ENCODE measurements at regions not wholly inside any gene's neighbourhood (a gene's known extent, or its start where the extent isn't known, plus 50 kb on each side); places are given as distances from the start of the nearest gene placed in this dataset.
"Not testable (repeated sequence)": the region's sequence is repeated elsewhere in the genome, so short reads cannot be mapped to it uniquely, and the experiment has no call there.

- H3K27me3 ChIP-seq (ENCODE audit: insufficient read depth, poor library complexity, severe bottlenecking); H3K4me3 ChIP-seq (ENCODE audit: severe bottlenecking); H3K36me3 ChIP-seq (ENCODE audit: low read depth); DNase-seq (ENCODE audit: low spot score); H3K9me3 ChIP-seq (ENCODE audit: severe bottlenecking); H3K4me1 ChIP-seq (ENCODE audit: insufficient read depth, poor library complexity, severe bottlenecking); ATAC-seq (ENCODE audit: low read depth); H3K27ac ChIP-seq (ENCODE audit: poor library complexity, severe bottlenecking): not testable (repeated sequence)
These were observed 61.2 kb upstream of the MINDY3 start for GRCh38 chr10:15921423-15921945.

- H3K36me3 ChIP-seq (ENCODE audit: low read depth) = no peaks in the 10 kb centered on the region
These were observed 71.1 kb upstream of the MINDY3 start for GRCh38 chr10:15931376-15931775.

GRCh38 chr10:15939543-15939942 is 79.2 kb upstream of the MINDY3 start:
- H3K4me3 ChIP-seq (ENCODE audit: severe bottlenecking); H3K4me1 ChIP-seq (ENCODE audit: insufficient read depth, poor library complexity, severe bottlenecking); ATAC-seq (ENCODE audit: low read depth); H3K36me3 ChIP-seq (ENCODE audit: low read depth); H3K27ac ChIP-seq (ENCODE audit: poor library complexity, severe bottlenecking); DNase-seq (ENCODE audit: low spot score); H3K9me3 ChIP-seq (ENCODE audit: severe bottlenecking); H3K27me3 ChIP-seq (ENCODE audit: insufficient read depth, poor library complexity, severe bottlenecking): not testable (repeated sequence)

More at GRCh38 chr10:15931376-15931775, 71.1 kb upstream of the MINDY3 start:
- ATAC-seq (ENCODE audit: low read depth) = no peak
- no peak for DNase-seq (ENCODE audit: low spot score)
- Histone ChIP-seq H3K27me3 (ENCODE audit: insufficient read depth, poor library complexity, severe bottlenecking) (no peaks in the 10 kb centered on the region), H3K9me3 (ENCODE audit: severe bottlenecking) (peaks cover 2% of the 10 kb centered on the region), H3K4me3 (ENCODE audit: severe bottlenecking) (no peak overlapping the region), H3K4me1 (ENCODE audit: insufficient read depth, poor library complexity, severe bottlenecking) (no peaks in the 10 kb centered on the region), H3K27ac (ENCODE audit: poor library complexity, severe bottlenecking) (no peak overlapping the region)
- no peak for TF ChIP-seq CTCF (IDR thresholded peaks at IDR 0.05; ENCODE audit: poor library complexity, severe bottlenecking)

GRCh38 chr10:15943426-15943825 is 83.1 kb upstream of the MINDY3 start:
- ATAC-seq (ENCODE audit: low read depth) (no peak), DNase-seq (ENCODE audit: low spot score) (no peak)
- TF ChIP-seq CTCF (IDR thresholded peaks at IDR 0.05; ENCODE audit: poor library complexity, severe bottlenecking) = no peak
- no peaks in the 10 kb centered on the region for H3K36me3 ChIP-seq (ENCODE audit: low read depth)
- no peak overlapping the region for H3K27ac ChIP-seq (ENCODE audit: poor library complexity, severe bottlenecking)
- H3K9me3 ChIP-seq (ENCODE audit: severe bottlenecking) = no peaks in the 10 kb centered on the region
- no peak overlapping the region for H3K4me3 ChIP-seq (ENCODE audit: severe bottlenecking)
- H3K27me3 ChIP-seq (ENCODE audit: insufficient read depth, poor library complexity, severe bottlenecking) = no peaks in the 10 kb centered on the region
- H3K4me1 ChIP-seq (ENCODE audit: insufficient read depth, poor library complexity, severe bottlenecking) = no peaks in the 10 kb centered on the region

- ATAC-seq (ENCODE audit: low read depth) = no peak
- no peak for TF ChIP-seq CTCF (IDR thresholded peaks at IDR 0.05; ENCODE audit: poor library complexity, severe bottlenecking)
- Histone ChIP-seq H3K4me3 (ENCODE audit: severe bottlenecking) (no peak overlapping the region), H3K27ac (ENCODE audit: poor library complexity, severe bottlenecking) (no peak overlapping the region), H3K27me3 (ENCODE audit: insufficient read depth, poor library complexity, severe bottlenecking) (peaks cover 6% of the 10 kb centered on the region), H3K9me3 (ENCODE audit: severe bottlenecking) (no peaks in the 10 kb centered on the region), H3K36me3 (ENCODE audit: low read depth) (no peaks in the 10 kb centered on the region), H3K4me1 (ENCODE audit: insufficient read depth, poor library complexity, severe bottlenecking) (no peaks in the 10 kb centered on the region)
- DNase-seq (ENCODE audit: low spot score) = no peak
These were observed 93.9 kb upstream of the MINDY3 start for GRCh38 chr10:15954188-15954587.

- ATAC-seq (ENCODE audit: low read depth) = no peak
- H3K27me3 ChIP-seq (ENCODE audit: insufficient read depth, poor library complexity, severe bottlenecking) = peaks cover 15% of the 10 kb centered on the region
- no peaks in the 10 kb centered on the region for H3K4me1 ChIP-seq (ENCODE audit: insufficient read depth, poor library complexity, severe bottlenecking)
- no peak for TF ChIP-seq CTCF (IDR thresholded peaks at IDR 0.05; ENCODE audit: poor library complexity, severe bottlenecking)
- DNase-seq (ENCODE audit: low spot score) = no peak
- H3K4me3 ChIP-seq (ENCODE audit: severe bottlenecking) = no peak overlapping the region
- H3K36me3 ChIP-seq (ENCODE audit: low read depth) = no peaks in the 10 kb centered on the region
- no peaks in the 10 kb centered on the region for H3K9me3 ChIP-seq (ENCODE audit: severe bottlenecking)
- H3K27ac ChIP-seq (ENCODE audit: poor library complexity, severe bottlenecking) = no peak overlapping the region
These were observed 100.0 kb upstream of the MINDY3 start for GRCh38 chr10:15960277-15960676.

- H3K27me3 ChIP-seq (ENCODE audit: insufficient read depth, poor library complexity, severe bottlenecking); DNase-seq (ENCODE audit: low spot score); H3K4me3 ChIP-seq (ENCODE audit: severe bottlenecking); H3K27ac ChIP-seq (ENCODE audit: poor library complexity, severe bottlenecking); H3K9me3 ChIP-seq (ENCODE audit: severe bottlenecking); ATAC-seq (ENCODE audit: low read depth); H3K4me1 ChIP-seq (ENCODE audit: insufficient read depth, poor library complexity, severe bottlenecking); H3K36me3 ChIP-seq (ENCODE audit: low read depth): not testable (repeated sequence)
These were observed 112.4 kb upstream of the MINDY3 start for GRCh38 chr10:15972736-15973135.

Data from RWPE2 (cell line).